HG02610 (cell line): ENCODE measurements at regions not wholly inside any gene's neighbourhood (a gene's known extent, or its start where the extent isn't known, plus 50 kb on each side); places are given as distances from the start of the nearest gene placed in this dataset.

ENCODE experiments used
- ATAC-seq: cut with Tn5 transposase; IDR thresholded peaks from one replicate; pipeline ENCODE4 v1.9.1; 2021; ENCODE audit warnings: mild to moderate bottlenecking, moderate library complexity; ENCODE audit not compliant: unreplicated experiment

GRCh38 chr20:22408521-22409402, 175.6 kb downstream of the FOXA2 start:
- ATAC-seq: no peak

GRCh38 chr20:22407237-22408193, 176.9 kb downstream of the FOXA2 start:
- no peak for ATAC-seq

DNA sequence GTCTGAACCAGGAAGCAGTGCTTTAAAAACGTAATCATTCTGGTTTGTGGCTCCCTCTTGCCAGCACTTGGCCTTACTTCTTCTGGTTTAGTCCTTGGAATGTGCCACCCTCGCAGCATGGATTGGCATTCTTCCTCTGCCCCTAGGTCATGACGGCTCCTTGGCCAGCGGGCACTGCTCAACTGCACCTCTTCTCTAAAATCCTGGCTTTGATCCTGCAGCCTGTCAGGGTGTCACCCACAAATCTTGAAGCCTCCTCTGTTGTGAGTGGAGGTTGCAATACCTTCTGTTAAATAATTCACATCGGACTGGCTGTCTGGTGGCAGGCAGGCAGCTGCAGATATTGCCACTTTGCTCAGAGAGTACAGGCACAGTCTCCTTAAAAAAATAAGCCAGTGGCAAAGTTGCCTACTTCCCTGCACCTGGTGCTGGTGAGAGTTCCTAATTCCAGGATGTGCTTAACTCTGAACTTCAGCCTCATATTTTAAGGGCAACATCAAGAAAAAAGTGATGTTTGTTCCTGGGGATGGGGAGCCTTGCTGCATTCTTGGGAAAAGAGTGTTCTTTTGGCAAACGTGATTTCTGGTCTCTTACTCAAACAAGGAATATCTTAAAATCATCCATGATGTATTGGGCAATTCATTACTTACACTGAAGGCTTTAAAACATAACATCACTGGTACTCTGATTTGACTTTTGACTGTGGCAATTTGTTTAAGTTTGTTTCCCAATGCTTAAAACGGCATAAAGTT, 179.8 kb downstream of the FOXA2 start:
- ATAC-seq: no peak

- peak; percentile 71 for ATAC-seq
Measured at GRCh38 chr20:22403632-22404361, 180.6 kb downstream of the FOXA2 start.

GRCh38 chr20:22403022-22403631, 181.2 kb downstream of the FOXA2 start:
- peak; percentile 14 for ATAC-seq

GRCh38 chr20:22402550-22402949, 181.8 kb downstream of the FOXA2 start:
- no peak for ATAC-seq

DNA sequence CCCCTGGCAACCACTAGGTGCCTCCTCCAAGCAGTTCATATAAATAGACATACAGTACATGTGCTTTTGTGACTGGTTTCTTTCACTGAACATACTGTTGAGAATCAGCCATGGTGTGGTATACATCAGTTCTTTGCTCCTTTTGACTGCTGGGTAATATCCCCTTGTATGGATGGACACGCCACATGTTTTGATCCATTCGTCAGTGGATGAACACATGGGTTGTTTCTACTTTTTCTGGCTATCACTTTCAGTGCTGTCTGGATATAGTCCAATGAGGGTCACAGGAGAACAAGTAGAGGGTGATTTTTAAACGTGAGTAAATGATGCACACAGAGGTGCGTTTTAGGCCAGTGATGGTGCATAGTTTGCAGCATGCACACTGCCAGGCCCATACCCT, 183.9 kb downstream of the FOXA2 start:
- ATAC-seq: no peak

- ATAC-seq: no peak
Measured at GRCh38 chr20:22394583-22394982, 189.8 kb downstream of the FOXA2 start.

GRCh38 chr20:22390543-22390903, 193.8 kb downstream of the FOXA2 start:
- ATAC-seq: no peak

- ATAC-seq: no peak
Measured at GRCh38 chr20:22389836-22390542, 194.4 kb downstream of the FOXA2 start.

- ATAC-seq: peak; percentile 48
Measured at GRCh38 chr20:22387452-22387851, 196.9 kb downstream of the FOXA2 start.

DNA sequence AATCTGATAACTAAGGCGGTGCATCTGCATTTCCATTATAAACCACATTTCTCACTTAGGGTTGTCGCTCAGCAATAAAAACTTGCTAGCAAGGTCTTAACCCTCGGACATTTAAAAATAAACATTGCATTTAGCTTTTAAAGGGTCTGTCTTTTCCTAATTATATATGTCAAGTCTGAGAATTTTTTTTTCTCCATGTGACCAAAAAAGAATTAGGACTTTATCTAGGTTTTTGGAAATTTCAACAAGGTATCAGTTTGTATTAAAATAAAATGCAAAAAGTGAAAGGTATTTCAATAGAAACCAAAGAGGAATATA, 198.1 kb downstream of the FOXA2 start:
- no peak for ATAC-seq

- no peak for ATAC-seq
Measured at GRCh38 chr20:22385602-22386305, 198.6 kb downstream of the FOXA2 start.

DNA sequence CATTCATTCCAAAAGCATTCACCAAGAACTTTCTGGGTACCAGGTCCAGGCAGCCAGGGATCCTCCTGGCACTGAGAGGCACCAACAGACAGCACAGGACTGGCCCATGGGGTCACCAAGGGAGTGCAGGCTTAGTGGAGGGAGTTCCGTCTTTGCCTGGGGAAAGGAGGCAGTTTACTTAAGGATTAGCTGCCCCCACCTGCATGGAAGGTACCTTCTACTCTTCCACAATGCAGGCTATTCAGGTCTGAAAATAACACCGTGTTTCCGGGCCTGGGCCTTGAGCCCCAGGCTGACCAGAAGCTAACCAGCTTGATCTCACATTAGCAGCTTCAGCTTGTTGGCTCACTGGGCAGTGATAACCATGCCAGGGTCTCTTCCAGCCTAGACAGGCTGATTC, 199.4 kb downstream of the FOXA2 start:
- ATAC-seq: no peak

DNA sequence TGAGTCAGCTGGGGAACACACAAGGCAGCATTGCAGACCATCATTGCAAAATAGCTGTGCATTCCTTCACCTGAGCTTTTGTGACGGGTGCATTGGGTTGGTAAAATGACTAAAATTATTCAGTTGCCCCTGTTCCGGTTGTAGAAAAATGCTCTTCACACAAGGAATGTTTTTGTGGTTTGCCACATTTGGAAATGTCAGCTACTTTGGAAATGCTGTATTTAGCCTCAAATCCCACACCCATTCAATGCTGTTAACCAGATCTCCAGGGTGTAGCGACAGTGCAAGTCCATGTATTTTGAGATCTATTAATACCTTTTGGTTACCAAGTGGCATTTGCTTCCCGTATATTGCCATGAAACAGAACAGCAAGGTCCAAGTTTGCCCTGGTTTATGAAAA, 201.2 kb downstream of the FOXA2 start:
- ATAC-seq: no peak

- no peak for ATAC-seq
Measured at GRCh38 chr20:22382742-22383141, 201.6 kb downstream of the FOXA2 start.

DNA sequence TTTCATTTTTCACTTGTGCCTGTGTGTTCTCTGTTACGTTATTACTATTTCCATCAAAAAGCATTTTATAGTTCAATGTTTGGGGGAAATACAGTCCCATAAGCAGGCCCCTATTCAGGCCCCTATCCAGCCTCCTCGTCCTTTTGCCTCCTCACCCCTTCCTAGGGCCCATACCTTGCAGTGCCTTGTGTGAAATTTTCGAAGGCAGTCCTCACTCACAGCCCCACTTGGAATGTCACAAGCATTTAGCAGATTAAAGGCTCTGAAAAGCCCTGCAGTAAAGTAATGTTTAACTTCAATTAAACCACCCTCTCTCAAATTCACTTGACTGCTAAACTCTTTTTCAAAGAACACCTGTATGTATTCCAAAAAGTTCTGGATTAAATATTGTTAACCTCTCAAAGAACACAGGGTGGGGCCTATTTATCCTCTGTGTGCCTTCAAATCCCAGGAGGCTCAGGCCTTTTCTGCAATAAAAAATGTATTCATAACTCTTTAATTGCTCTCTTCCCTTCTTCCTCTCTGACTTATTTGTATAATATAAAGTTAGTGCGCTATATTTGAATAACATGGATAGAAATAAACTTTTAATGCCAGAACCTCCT, 202.5 kb downstream of the FOXA2 start:
- ATAC-seq: no peak

DNA sequence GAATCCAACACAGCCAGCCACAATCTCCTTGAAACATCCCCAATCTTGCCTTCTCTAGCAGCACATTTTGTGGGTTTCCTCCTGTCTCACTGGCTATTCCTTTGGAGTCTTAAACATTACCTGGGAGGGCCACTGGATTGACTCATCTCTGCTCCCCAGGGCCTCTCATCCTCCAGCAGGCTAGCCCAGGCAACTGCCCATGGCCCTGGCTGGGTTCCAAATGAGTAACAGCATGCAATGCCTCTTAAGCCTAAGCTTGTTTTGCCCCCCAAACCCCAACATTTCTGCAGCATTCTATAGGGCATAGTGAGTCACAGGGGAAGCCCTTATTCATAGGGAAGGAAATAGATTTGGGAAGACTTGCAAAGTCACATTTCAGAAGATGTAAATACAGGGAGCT, 204.9 kb downstream of the FOXA2 start:
- ATAC-seq: no peak
